ENCODE measurements at regions not wholly inside any gene's neighbourhood (a gene's known extent, or its start where the extent isn't known, plus 50 kb on each side); places are given as distances from the start of the nearest gene placed in this dataset.

GRCh38 chr10:56003555-56003954 lies 357.5 kb downstream of the ZWINT start:
- TF ChIP-seq CTCF (conservative IDR thresholded peaks at IDR 0.05) (no peak), ZFX (IDR thresholded peaks at IDR 0.05) (no peak)

Measured in C4-2B (cell line).